GM18858 (cell line): ENCODE measurements at regions not wholly inside any gene's neighbourhood (a gene's known extent, or its start where the extent isn't known, plus 50 kb on each side); places are given as distances from the start of the nearest gene placed in this dataset.
"Not testable (repeated sequence)": the region's sequence is repeated elsewhere in the genome, so short reads cannot be mapped to it uniquely, and the experiment has no call there.

Source experiments
- ATAC-seq: cut with Tn5 transposase; IDR thresholded peaks from one replicate; pipeline ENCODE4 v1.9.1; 2021; ENCODE audit not compliant: unreplicated experiment

DNA sequence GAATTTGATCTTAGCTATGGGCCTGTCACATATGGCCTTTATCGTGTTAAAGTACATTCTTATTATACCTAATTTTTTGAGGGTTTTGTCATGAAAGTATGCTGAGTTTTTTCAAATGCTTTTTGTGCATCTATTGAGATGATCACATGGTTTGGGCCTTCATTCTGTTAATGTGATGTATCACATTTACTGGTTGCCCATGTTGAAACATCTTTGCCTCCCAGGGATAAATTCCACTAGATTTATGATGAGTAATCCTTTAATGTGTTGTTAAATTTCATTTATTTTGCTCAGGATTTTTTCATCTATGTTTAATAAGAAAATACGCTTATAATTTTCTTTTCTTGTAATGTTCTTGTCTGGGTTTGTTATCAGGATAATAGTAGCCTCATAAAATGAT, 442.0 kb downstream of the MDFIC start:
- ATAC-seq: no peak

- ATAC-seq: no peak
These were observed 438.1 kb downstream of the MDFIC start for GRCh38 chr7:115359955-115360354.

- no peak for ATAC-seq
These were observed 437.2 kb downstream of the MDFIC start for GRCh38 chr7:115359119-115359518.

DNA sequence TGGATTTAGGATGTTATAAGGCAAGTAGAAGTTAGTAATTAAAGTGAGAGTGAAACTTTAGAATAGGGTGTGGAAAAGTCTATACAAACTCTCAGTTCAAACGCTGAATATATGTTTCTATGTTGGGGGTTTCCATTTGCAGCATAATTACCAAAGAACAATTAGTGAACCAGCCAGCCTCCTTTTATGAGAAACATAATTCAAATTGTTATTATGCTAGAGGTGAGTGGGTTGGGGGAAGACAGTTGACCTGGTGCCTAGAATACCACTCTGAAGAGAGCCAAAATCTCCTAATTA, 435.8 kb downstream of the MDFIC start:
- ATAC-seq: no peak

GRCh38 chr7:115356999-115357702, 435.3 kb downstream of the MDFIC start:
- no peak for ATAC-seq

GRCh38 chr7:115356139-115356746, 434.3 kb downstream of the MDFIC start:
- no peak for ATAC-seq

DNA sequence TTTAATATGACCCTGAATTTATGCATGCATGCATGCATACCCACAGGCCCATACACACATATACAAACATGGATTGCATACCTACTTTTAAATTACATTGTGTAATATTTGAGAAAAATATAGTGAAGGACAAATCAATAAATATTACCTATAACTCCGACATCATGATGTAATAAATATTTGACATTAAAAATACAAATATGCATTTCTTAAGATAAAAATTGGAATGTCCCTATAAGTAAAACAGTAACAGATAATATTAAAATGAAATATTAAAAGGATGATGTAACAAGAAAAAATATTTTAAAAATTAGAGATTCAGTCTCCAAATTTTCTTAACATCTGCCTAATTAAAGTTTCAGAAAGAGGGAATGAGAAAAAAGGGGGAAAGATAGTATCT, 433.0 kb downstream of the MDFIC start:
- ATAC-seq: no peak

DNA sequence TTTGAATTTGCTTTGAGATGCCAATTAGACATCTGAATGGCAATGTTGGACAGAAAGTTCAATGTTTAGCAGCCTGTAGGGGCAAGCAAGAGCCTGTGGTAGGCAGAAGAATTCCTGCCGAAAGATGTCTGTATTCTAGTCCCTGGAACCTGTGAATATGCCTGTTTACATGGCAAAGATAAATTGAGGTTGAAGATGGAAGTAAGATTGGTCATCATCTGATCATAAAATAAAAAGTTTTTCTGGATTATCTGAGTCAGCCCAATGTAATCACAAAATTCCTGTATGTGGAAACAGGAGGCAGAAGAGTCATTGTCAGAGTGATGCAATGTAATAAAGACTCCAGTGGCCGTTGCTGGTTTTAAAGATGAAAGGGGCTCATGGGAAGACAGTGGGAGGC, 430.5 kb downstream of the MDFIC start:
- no peak for ATAC-seq

DNA sequence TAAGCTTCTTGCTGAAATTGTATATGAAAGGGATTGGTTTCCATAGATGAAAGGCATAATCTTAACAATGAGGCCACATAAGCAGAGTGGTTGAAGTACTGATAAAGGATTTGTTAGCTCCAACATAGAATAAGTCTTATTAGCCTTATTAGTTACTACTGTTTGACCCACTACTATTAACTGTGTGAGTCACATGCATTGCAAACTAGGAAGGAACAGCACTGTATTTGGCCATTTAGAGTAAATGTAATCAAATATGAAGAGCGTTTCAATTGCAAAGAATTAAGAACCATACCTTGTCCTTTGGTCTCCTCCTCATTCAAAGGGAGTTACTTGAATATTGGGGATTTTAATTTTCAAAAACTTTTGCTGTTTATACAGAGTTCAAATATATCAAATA, 428.9 kb downstream of the MDFIC start:
- no peak for ATAC-seq

DNA sequence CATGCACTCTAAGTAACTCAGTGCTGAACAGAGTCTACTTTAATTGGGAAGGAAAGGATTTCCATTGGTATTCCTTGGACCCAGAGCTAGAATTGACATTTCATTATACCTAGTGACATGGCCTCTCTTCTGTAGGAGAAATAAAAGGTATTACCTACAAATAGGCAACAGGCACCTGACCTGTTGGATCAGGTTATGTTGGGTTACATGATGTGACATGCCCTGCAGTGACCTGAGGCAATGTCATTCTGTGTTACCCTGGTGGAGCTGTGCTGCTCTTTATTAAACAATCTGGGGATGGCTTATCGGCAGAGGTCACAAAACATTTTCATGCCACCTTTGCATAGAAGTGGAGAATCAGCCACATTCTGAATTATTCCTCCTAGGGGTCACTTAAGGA, 427.7 kb downstream of the MDFIC start:
- ATAC-seq: no peak

DNA sequence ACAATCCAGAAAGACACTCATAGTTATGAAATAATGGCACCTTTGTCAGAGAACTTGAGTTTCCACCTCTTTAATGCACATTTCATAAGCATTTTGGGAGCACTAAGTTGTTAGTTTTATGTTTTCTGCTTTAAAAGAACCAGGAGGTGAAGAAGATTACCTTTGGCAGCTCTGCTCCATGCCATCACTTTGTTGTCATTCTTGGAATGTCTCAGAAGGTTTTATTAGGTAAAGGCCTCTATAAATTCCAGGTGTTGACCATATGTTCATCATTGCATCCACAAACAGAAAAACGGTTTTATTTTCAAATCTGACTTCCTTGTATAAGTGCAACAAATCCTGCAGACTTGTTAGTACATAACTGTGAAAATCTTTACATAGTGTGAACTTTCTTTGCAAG, 424.8 kb downstream of the MDFIC start:
- ATAC-seq: no peak

GRCh38 chr7:115340828-115341227, 418.9 kb downstream of the MDFIC start:
- no peak for ATAC-seq

DNA sequence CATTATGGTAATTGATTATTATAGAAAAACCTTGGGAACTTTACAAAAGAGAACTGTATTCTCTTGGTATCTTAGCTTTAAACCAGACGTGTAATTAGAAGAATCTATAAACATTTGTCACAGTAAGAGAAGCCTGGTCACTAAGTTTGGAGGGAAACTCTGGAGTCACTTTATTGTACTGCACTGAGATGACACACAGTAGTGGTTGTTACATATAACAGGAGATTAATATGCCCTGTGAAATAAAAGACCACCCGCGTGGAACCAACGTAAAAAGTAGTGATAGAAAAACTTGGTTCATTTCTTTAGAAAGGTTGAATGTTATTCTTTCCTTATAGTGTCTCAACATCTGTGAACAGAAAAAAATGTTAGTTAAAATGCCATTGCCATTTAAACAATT, 416.1 kb downstream of the MDFIC start:
- no peak for ATAC-seq

DNA sequence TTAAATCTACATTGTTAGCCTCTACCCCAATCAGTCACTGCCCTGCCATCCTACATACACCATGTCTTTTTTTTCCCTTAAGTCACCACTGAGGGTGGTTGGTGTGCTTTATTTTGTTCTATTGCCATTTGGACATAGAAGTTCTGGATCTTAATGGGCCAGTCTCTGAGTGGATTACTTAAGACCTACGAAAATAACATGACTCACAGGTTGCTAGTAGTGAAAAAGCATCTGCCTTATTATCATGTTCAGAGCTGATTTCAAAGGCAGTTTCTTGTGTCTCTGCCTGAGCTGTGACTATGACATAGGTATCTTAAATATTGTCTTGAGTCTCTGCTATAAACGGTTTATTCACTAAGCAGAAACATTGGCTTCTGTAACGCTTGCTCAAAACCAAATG, 410.8 kb downstream of the MDFIC start:
- ATAC-seq: no peak

DNA sequence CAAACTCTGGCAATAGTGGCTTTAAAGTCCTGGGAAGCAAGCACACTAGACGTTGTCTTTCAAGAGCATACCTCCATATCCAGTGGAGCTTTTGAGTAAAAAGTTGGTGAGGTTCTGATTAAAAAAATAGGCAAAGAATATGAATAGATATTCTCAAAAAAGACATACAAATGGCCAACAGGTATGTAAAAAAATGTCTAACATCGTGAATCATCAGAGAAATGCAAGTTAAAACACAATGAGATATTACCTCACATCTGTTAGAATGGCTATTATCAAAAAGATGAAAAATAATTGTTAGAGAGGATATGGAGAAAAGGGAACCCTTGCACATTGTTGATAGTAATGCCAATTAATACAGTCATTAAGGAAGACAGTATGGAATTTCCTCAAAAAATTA, 407.1 kb downstream of the MDFIC start:
- ATAC-seq: no peak

GRCh38 chr7:115328018-115328417, 406.1 kb downstream of the MDFIC start:
- no peak for ATAC-seq

GRCh38 chr7:115327326-115327725, 405.4 kb downstream of the MDFIC start:
- no peak for ATAC-seq

GRCh38 chr7:115319541-115319940, 397.6 kb downstream of the MDFIC start:
- ATAC-seq: no peak

DNA sequence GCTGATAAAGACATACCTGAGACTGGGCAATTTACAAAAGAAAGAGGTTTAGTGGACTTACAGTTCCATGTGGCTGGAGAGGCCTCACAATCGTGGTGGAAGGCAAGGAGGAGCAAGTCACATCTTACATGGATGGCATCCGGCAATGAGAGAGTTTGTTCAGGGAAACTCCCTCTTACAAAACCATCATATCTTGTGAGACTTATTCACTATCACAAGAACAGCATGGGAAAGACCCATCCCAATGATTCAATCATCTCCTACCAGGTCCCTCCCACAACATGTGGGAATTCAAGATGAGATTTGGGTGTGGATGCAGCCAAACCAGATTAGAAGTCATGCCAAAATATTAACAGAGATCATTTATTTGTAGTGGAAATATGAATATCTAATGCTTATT, 388.4 kb downstream of the MDFIC start:
- not testable (repeated sequence) for ATAC-seq

DNA sequence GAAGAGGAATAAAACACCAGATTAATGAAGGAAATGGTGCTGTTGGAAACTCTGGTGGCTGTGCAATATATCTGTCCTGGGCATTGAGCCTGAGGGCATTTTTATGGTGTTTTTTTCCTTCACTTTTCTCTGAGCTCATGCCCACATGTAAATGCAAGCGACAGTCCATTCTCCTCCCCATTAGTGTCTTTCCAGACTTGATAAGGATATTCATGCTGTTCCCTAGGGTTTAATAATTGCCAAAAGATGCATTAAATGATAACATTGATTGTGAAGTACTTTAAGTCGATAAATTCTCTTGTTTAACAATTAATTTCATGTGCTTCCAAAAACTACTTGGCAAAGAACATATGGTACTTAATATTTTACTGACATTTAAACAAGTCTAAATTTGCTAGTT, 384.7 kb downstream of the MDFIC start:
- ATAC-seq: no peak

GRCh38 chr7:115300231-115300870, 378.5 kb downstream of the MDFIC start:
- ATAC-seq: no peak

DNA sequence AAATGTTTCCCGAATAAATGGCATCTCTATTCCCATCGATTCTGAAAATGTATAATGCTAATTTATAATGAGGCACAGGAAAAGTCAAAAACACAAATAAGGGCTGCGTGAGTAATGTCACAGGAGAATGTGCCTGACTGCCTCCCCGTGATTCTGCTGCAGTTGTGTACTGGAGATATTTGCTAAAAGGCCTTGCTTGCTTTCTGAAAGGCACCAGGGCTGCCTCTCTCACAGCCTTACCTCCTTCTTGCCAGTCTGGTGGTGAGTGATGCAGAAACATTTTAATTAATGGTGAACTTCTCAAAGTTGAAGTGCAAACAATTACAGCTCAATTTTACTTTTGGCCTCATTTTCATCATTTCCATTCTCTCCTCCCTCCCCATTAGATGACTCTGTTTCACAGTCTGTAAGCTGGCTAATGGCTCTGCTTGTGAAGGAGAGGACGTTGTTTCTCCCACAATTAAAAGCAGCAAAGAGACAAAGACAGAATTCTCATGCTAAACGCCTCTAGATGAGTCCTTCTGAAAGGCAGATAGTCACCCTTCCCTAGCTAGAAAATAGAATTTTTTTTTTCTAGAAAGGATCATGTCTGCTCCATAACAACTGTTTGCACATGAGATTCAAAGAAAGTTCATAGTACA, 377.6 kb downstream of the MDFIC start:
- ATAC-seq: no peak
